ENCODE measurements at regions not wholly inside any gene's neighbourhood (a gene's known extent, or its start where the extent isn't known, plus 50 kb on each side); places are given as distances from the start of the nearest gene placed in this dataset.

DNA sequence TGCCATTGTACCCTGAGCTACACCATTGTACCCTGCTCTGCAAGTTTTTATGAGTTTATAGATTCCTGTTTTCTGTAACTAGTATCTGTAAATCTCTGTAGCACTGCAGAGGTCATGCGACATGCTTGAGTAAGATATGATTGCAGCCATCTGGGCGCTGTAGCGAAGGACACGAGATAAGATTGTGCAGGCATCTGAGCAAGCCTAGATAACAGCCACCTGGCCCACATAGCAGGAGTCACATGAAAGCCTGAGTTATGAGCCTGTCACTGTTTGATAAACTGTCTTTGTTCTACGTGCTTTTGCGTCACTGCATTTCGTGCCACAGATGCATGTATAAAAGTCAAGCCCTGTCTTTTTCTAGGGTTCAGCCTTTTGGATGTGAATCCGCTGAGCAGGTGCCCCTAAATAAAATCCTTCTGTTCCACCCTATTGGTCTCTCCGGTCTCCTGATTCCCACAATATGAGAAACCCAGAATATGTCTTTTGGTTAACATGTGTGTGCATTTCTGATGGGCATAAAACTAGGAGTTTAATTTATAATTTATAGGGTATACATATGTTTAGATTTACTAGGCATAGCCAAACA lies 327.6 kb upstream of the MAOA start:
- no peak for TF ChIP-seq CTCF (conservative IDR thresholded peaks at IDR 0.05; ENCODE audit: low read length)
- TF ChIP-seq EZH2phosphoT487 (IDR thresholded peaks at IDR 0.05; ENCODE audit: borderline replicate concordance, low read depth, low read length) = no peak
